Erythroblast (primary cell): ENCODE measurements at regions not wholly inside any gene's neighbourhood (a gene's known extent, or its start where the extent isn't known, plus 50 kb on each side); places are given as distances from the start of the nearest gene placed in this dataset.

ENCODE experiments used
- GATA1 ChIP-seq: IDR thresholded peaks from 2 replicates; pipeline ENCODE4 v1.6.1; 2011; ENCODE audit warnings: low read depth, mild to moderate bottlenecking, control low read depth, low read length, moderate library complexity
- POLR2A ChIP-seq: IDR thresholded peaks from 2 replicates; pipeline ENCODE4 v1.6.1; 2011; ENCODE audit warnings: mild to moderate bottlenecking, low read length

GRCh38 chr5:105696440-105696839, 1974.3 kb downstream of the EFNA5 start:
- TF ChIP-seq POLR2A (no peak), GATA1 (no peak)
